ENCODE measurements at regions not wholly inside any gene's neighbourhood (a gene's known extent, or its start where the extent isn't known, plus 50 kb on each side); places are given as distances from the start of the nearest gene placed in this dataset.
A peak's percentile ranks its signal among the peaks of the same experiment; 100 is the strongest.

GRCh38 chr9:93826905-93827544 lies 128.1 kb downstream of the BARX1 start:
- H3K9me3 ChIP-seq, result no peaks in the 10 kb centered on the region
- peaks cover 0 to 16% (median 4%) of the 10 kb centered on the region in 4 donors for H3K27me3 ChIP-seq
- no peaks in the 10 kb centered on the region for H3K36me3 ChIP-seq
- H3K27ac ChIP-seq, result no peak overlapping the region
- WGBS, 2 donors, result 30 to 40% methylated on average over 9 to 20 of the region's 20 CpGs
- no peak for TF ChIP-seq POLR2AphosphoS5 (IDR thresholded peaks at IDR 0.05)
- no peak for TF ChIP-seq CTCF (IDR thresholded peaks at IDR 0.05)
- no peak for TF ChIP-seq EP300 (IDR thresholded peaks at IDR 0.05)
- TF ChIP-seq POLR2A (IDR thresholded peaks at IDR 0.05), result no peak
- H3K4me3 ChIP-seq, result peak overlapping the region in 2 of 4 donors; percentile 39 to 44
- peaks cover 0 to 13% (median 11%) of the 10 kb centered on the region in 4 donors for H3K4me1 ChIP-seq
- ATAC-seq (ENCODE audit: low FRiP score in 2 of 2) (no peak), DNase-seq (peak in 1 of 2 donors; percentile 57)

GRCh38 chr9:93826209-93826608 lies 128.9 kb downstream of the BARX1 start:
- 28 to 31% methylated on average over 13 to 36 of the region's 36 CpGs for WGBS, 2 donors

GRCh38 chr9:93825348-93826115 lies 129.6 kb downstream of the BARX1 start:
- Histone ChIP-seq H3K4me1 (peaks cover 0 to 13% (median 11%) of the 10 kb centered on the region in 4 donors), H3K36me3 (no peaks in the 10 kb centered on the region), H3K27ac (no peak overlapping the region), H3K4me3 (no peak overlapping the region), H3K9me3 (no peaks in the 10 kb centered on the region), H3K27me3 (peaks cover 0 to 16% (median 4%) of the 10 kb centered on the region in 4 donors)
- DNase-seq (no peak), ATAC-seq (ENCODE audit: low FRiP score in 2 of 2) (no peak)
- TF ChIP-seq POLR2AphosphoS5 (IDR thresholded peaks at IDR 0.05) (no peak), EP300 (IDR thresholded peaks at IDR 0.05) (no peak), POLR2A (IDR thresholded peaks at IDR 0.05) (no peak), CTCF (IDR thresholded peaks at IDR 0.05) (no peak)
- WGBS, 2 donors, result 87 to 90% methylated on average over 12 to 18 of the region's 18 CpGs

More at GRCh38 chr9:93826209-93826608, 128.9 kb downstream of the BARX1 start:
- no peaks in the 10 kb centered on the region for H3K9me3 ChIP-seq
- ATAC-seq (ENCODE audit: low FRiP score in 2 of 2), result no peak
- H3K27ac ChIP-seq, result no peak overlapping the region
- TF ChIP-seq POLR2A (IDR thresholded peaks at IDR 0.05), result no peak
- TF ChIP-seq EP300 (IDR thresholded peaks at IDR 0.05), result no peak
- TF ChIP-seq POLR2AphosphoS5 (IDR thresholded peaks at IDR 0.05), result no peak
- TF ChIP-seq CTCF (IDR thresholded peaks at IDR 0.05), result peak in 3 of 6 experiments; percentile 15 to 24 (median 15)
- H3K27me3 ChIP-seq, result peaks cover 0 to 16% (median 4%) of the 10 kb centered on the region in 4 donors
- no peaks in the 10 kb centered on the region for H3K36me3 ChIP-seq
- no peak overlapping the region for H3K4me3 ChIP-seq
- peak in 1 of 2 donors; percentile 88 for DNase-seq
- peaks cover 0 to 13% (median 11%) of the 10 kb centered on the region in 4 donors for H3K4me1 ChIP-seq

GRCh38 chr9:93824386-93825294 lies 130.5 kb downstream of the BARX1 start:
- TF ChIP-seq POLR2AphosphoS5 (IDR thresholded peaks at IDR 0.05) (no peak), EP300 (IDR thresholded peaks at IDR 0.05) (no peak), CTCF (IDR thresholded peaks at IDR 0.05) (no peak), POLR2A (IDR thresholded peaks at IDR 0.05) (no peak)
- WGBS, 2 donors, result 73 to 77% methylated on average over 9 of the region's 9 CpGs
- no peak overlapping the region for H3K4me3 ChIP-seq
- no peaks in the 10 kb centered on the region for H3K9me3 ChIP-seq
- no peak overlapping the region for H3K27ac ChIP-seq
- H3K36me3 ChIP-seq, result no peaks in the 10 kb centered on the region
- peaks cover 0 to 16% (median 4%) of the 10 kb centered on the region in 4 donors for H3K27me3 ChIP-seq
- H3K4me1 ChIP-seq, result peaks cover 0 to 13% (median 11%) of the 10 kb centered on the region in 4 donors
- no peak for ATAC-seq (ENCODE audit: low FRiP score in 2 of 2)
- peak; percentile 18 to 25 for DNase-seq

All from upper lobe of left lung (tissue), 6 donors.